Common myeloid progenitor, CD34-positive (primary cell): ENCODE measurements at regions not wholly inside any gene's neighbourhood (a gene's known extent, or its start where the extent isn't known, plus 50 kb on each side); places are given as distances from the start of the nearest gene placed in this dataset.

Experiments
- CTCF ChIA-PET: fragments of 350-600 bp; sonication (Branson Sonifier 250); formaldehyde crosslinking; loops from one replicate; lab custom pipeline; 2021; ENCODE audit warnings: antibody characterized with exemption; lab: Charles Lee
- POLR2A ChIA-PET: fragments of 350-600 bp; sonication (Branson Sonifier 250); formaldehyde crosslinking; loops from one replicate; lab custom pipeline; 2021; ENCODE audit warnings: antibody characterized with exemption; lab: Charles Lee
- DNase-seq, 3 donors: peaks; one replicate each; pipeline versions ENCODE4 v3.0.0 to v3.0.0-alpha.2; 2013
- H3K27ac ChIP-seq, 2 experiments: 1 replicate in 1 of 2; 2 replicates in 1 of 2; pipeline ENCODE4 v1.7.0; 2013; ENCODE audit warnings: inconsistent platforms in 2 of 2, low read length in 2 of 2, mild to moderate bottlenecking in 2 of 2, low read depth in 1 of 2, moderate library complexity in 1 of 2; ENCODE audit not compliant: severe bottlenecking in 2 of 2, insufficient read depth in 1 of 2, poor library complexity in 1 of 2
- H3K27me3 ChIP-seq, 5 experiments: replicated peaks in 2 of 5; 1 replicate in 3 of 5; 2 replicates in 2 of 5; pipeline versions ENCODE4 v1.6.1 to v1.7.0; 2013; ENCODE audit warnings: low read length in 4 of 5, mild to moderate bottlenecking in 2 of 5, moderate library complexity in 2 of 5, inconsistent platforms in 1 of 5; ENCODE audit not compliant: insufficient read depth in 5 of 5, control insufficient read depth in 4 of 5
- H3K36me3 ChIP-seq, 4 experiments: 1 replicate in 2 of 4; 2 replicates in 2 of 4; pipeline versions ENCODE4 v1.6.1 to v1.7.0; 2013; ENCODE audit warnings: low read length in 3 of 4, control low read depth in 1 of 4, mild to moderate bottlenecking in 1 of 4; ENCODE audit not compliant: control insufficient read depth in 4 of 4, insufficient read depth in 4 of 4
- H3K4me1 ChIP-seq, 4 experiments: 1 replicate in 3 of 4; 2 replicates in 1 of 4; pipeline versions ENCODE4 v1.6.1 to v1.7.1; 2013; ENCODE audit warnings: low read length in 3 of 4, mild to moderate bottlenecking in 3 of 4, control low read depth in 1 of 4, inconsistent platforms in 1 of 4, moderate library complexity in 1 of 4; ENCODE audit not compliant: control insufficient read depth in 4 of 4, insufficient read depth in 4 of 4; ENCODE audit errors: control extremely low read depth in 1 of 4
- H3K4me3 ChIP-seq, 7 experiments: 1 replicate in 4 of 7; 2 replicates in 3 of 7; pipeline versions ENCODE4 v1.5.1 to v1.7.0; 2013; ENCODE audit warnings: mild to moderate bottlenecking in 7 of 7, low read length in 6 of 7, moderate library complexity in 6 of 7, inconsistent platforms in 2 of 7, low read depth in 2 of 7, control low read depth in 1 of 7; ENCODE audit not compliant: insufficient read depth in 4 of 7, control insufficient read depth in 1 of 7; ENCODE audit errors: extremely low read depth in 1 of 7
- H3K9me3 ChIP-seq, 5 experiments: 1 replicate in 4 of 5; 2 replicates in 1 of 5; pipeline versions ENCODE4 v1.6.1 to v1.7.1; 2013; ENCODE audit warnings: low read length in 4 of 5, mild to moderate bottlenecking in 2 of 5, inconsistent platforms in 1 of 5, low read depth in 1 of 5, moderate library complexity in 1 of 5; ENCODE audit not compliant: control insufficient read depth in 4 of 5, insufficient read depth in 2 of 5; ENCODE audit errors: control extremely low read depth in 1 of 5
- WGBS: methylation state at CpG from one replicate; pipeline ENCODE4 v1.1.5; 2013; ENCODE audit not compliant: insufficient coverage; 5-methylcytosine and 5-hydroxymethylcytosine counted together

GRCh38 chr9:87178302-87178701 lies 231.0 kb upstream of the GAS1 start:
- Histone ChIP-seq H3K27ac (no peak overlapping the region), H3K27me3 (no peaks in the 10 kb centered on the region), H3K36me3 (no peaks in the 10 kb centered on the region), H3K4me3 (no peak overlapping the region), H3K9me3 (peaks cover 0 to 4% (median 0%) of the 10 kb centered on the region in 5 experiments), H3K4me1 (no peaks in the 10 kb centered on the region)
- DNase-seq: no peak
- CTCF ChIA-PET: interaction anchor here (1.2 kb wide), 1 partner anchor 12 kb away, joined by 3 read pairs; no protein-coding TSS in a partner anchor
- POLR2A ChIA-PET: interaction anchor here (0.6 to 0.7 kb wide), 2 partner anchors 1137 to 1316 kb away, joined by 4 to 5 read pairs; no protein-coding TSS in a partner anchor

- ChIA-PET POLR2A (no interaction called here), CTCF (no interaction called here)
- no peak overlapping the region for H3K27ac ChIP-seq
- no peaks in the 10 kb centered on the region for H3K4me1 ChIP-seq
- WGBS: 100% methylated on average over 3 of the region's 7 CpGs
- H3K36me3 ChIP-seq: no peaks in the 10 kb centered on the region
- no peaks in the 10 kb centered on the region for H3K27me3 ChIP-seq
- H3K4me3 ChIP-seq: no peak overlapping the region
- no peak for DNase-seq
- peaks cover 0 to 7% (median 0%) of the 10 kb centered on the region in 5 experiments for H3K9me3 ChIP-seq
Observed at GRCh38 chr9:87179553-87180340, 232.4 kb upstream of the GAS1 start.

- no peak overlapping the region for H3K4me3 ChIP-seq
- H3K27ac ChIP-seq: no peak overlapping the region
Observed at GRCh38 chr9:87180361-87180760, 233.1 kb upstream of the GAS1 start.

GRCh38 chr9:87180841-87181240 lies 233.5 kb upstream of the GAS1 start:
- POLR2A ChIA-PET: no interaction called here
- no peak overlapping the region for H3K27ac ChIP-seq

More at GRCh38 chr9:87180361-87180760, 233.1 kb upstream of the GAS1 start:
- POLR2A ChIA-PET: no interaction called here
- Histone ChIP-seq H3K36me3 (no peaks in the 10 kb centered on the region), H3K27me3 (no peaks in the 10 kb centered on the region), H3K4me1 (no peaks in the 10 kb centered on the region), H3K9me3 (peaks cover 0 to 7% (median 0%) of the 10 kb centered on the region in 5 experiments)
- CTCF ChIA-PET: no interaction called here
- no peak for DNase-seq
- WGBS: 86% methylated on average over 2 of the region's 5 CpGs

GRCh38 chr9:87181670-87182069 lies 234.4 kb upstream of the GAS1 start:
- Histone ChIP-seq H3K4me3 (no peak overlapping the region), H3K27ac (no peak overlapping the region), H3K9me3 (peaks cover 0 to 7% (median 0%) of the 10 kb centered on the region in 5 experiments), H3K36me3 (no peaks in the 10 kb centered on the region), H3K27me3 (no peaks in the 10 kb centered on the region), H3K4me1 (no peaks in the 10 kb centered on the region)
- no peak for DNase-seq
- CTCF ChIA-PET: no interaction called here
- WGBS: 100% methylated on average over 1 of the region's 1 CpG
- POLR2A ChIA-PET: no interaction called here

More at GRCh38 chr9:87180841-87181240, 233.5 kb upstream of the GAS1 start:
- DNase-seq: no peak
- no CpG with 5 or more reads among the region's 2 CpGs for WGBS
- CTCF ChIA-PET: no interaction called here
- no peak overlapping the region for H3K4me3 ChIP-seq
- no peaks in the 10 kb centered on the region for H3K4me1 ChIP-seq
- no peaks in the 10 kb centered on the region for H3K36me3 ChIP-seq
- H3K27me3 ChIP-seq: no peaks in the 10 kb centered on the region
- H3K9me3 ChIP-seq: peaks cover 0 to 7% (median 0%) of the 10 kb centered on the region in 5 experiments

- no peak for DNase-seq
- Histone ChIP-seq H3K4me1 (no peaks in the 10 kb centered on the region), H3K9me3 (peaks cover 0 to 7% (median 0%) of the 10 kb centered on the region in 5 experiments), H3K27ac (no peak overlapping the region), H3K27me3 (no peaks in the 10 kb centered on the region), H3K4me3 (no peak overlapping the region), H3K36me3 (no peaks in the 10 kb centered on the region)
- ChIA-PET CTCF (interaction anchor here (1.3 kb wide), 1 partner anchor 10 kb away, joined by 3 read pairs; no protein-coding TSS in a partner anchor), POLR2A (no interaction called here)
- 80% methylated on average over 5 of the region's 6 CpGs for WGBS
Observed at GRCh38 chr9:87184956-87185642, 237.8 kb upstream of the GAS1 start.

- H3K4me3 ChIP-seq: no peak overlapping the region
- H3K27me3 ChIP-seq: no peaks in the 10 kb centered on the region
- 100% methylated on average over 1 of the region's 4 CpGs for WGBS
- ChIA-PET POLR2A (no interaction called here), CTCF (interaction anchor here (1.2 kb wide), 1 partner anchor 9 kb away, joined by 3 read pairs; no protein-coding TSS in a partner anchor)
- H3K36me3 ChIP-seq: no peaks in the 10 kb centered on the region
- peaks cover 0 to 7% (median 0%) of the 10 kb centered on the region in 5 experiments for H3K9me3 ChIP-seq
- no peak overlapping the region for H3K27ac ChIP-seq
- no peaks in the 10 kb centered on the region for H3K4me1 ChIP-seq
- no peak for DNase-seq
Observed at GRCh38 chr9:87187656-87188055, 240.3 kb upstream of the GAS1 start.
